ENCODE measurements at regions not wholly inside any gene's neighbourhood (a gene's known extent, or its start where the extent isn't known, plus 50 kb on each side); places are given as distances from the start of the nearest gene placed in this dataset.

- no peak for TF ChIP-seq CTCF (IDR thresholded peaks at IDR 0.05)
Measured at GRCh38 chr2:15681089-15681885, 89.6 kb downstream of the DDX1 start.

- TF ChIP-seq CTCF (IDR thresholded peaks at IDR 0.05): no peak
Measured at GRCh38 chr2:15682354-15682753, 90.7 kb downstream of the DDX1 start.

- TF ChIP-seq CTCF (IDR thresholded peaks at IDR 0.05): no peak
Measured at GRCh38 chr2:15684161-15685039, 92.7 kb downstream of the DDX1 start.

- TF ChIP-seq CTCF (IDR thresholded peaks at IDR 0.05): no peak
Measured at GRCh38 chr2:15685143-15685542, 93.5 kb downstream of the DDX1 start.

- TF ChIP-seq CTCF (IDR thresholded peaks at IDR 0.05): no peak
Measured at GRCh38 chr2:15686643-15687042, 95.0 kb downstream of the DDX1 start.

GRCh38 chr2:15687243-15687642, 95.6 kb downstream of the DDX1 start:
- no peak for TF ChIP-seq CTCF (IDR thresholded peaks at IDR 0.05)

- TF ChIP-seq CTCF (IDR thresholded peaks at IDR 0.05): no peak
Measured at GRCh38 chr2:15687720-15688119, 96.1 kb downstream of the DDX1 start.

Measured in LNCAP (cell line).